ENCODE measurements at regions not wholly inside any gene's neighbourhood (a gene's known extent, or its start where the extent isn't known, plus 50 kb on each side); places are given as distances from the start of the nearest gene placed in this dataset.

GRCh38 chr6:98037571-98037970 is 754.6 kb upstream of the MMS22L start:
- no peaks in the 10 kb centered on the region for H3K27me3 ChIP-seq (ENCODE audit: insufficient read depth, poor library complexity, severe bottlenecking)
- no peak overlapping the region for H3K4me3 ChIP-seq (replicated peaks; ENCODE audit: insufficient read depth, low read length)
- no peak overlapping the region for H3K27ac ChIP-seq (replicated peaks)
- DNase-seq (ENCODE audit: low read depth in 1 of 2, low spot score in 1 of 2), result no peak
- TF ChIP-seq CTCF (IDR thresholded peaks at IDR 0.05; ENCODE audit: insufficient read depth, low read length) (no peak), SPI1 (IDR thresholded peaks at IDR 0.05; ENCODE audit: borderline replicate concordance, low read depth) (no peak), POLR2AphosphoS5 (IDR thresholded peaks at IDR 0.05; ENCODE audit: low read depth) (no peak), GABPA (IDR thresholded peaks at IDR 0.05; ENCODE audit: low read depth) (no peak), REST (IDR thresholded peaks at IDR 0.05; ENCODE audit: insufficient replicate concordance, low read depth) (no peak)

- no peak overlapping the region for H3K4me3 ChIP-seq (replicated peaks; ENCODE audit: insufficient read depth, low read length)
- no peak overlapping the region for H3K27ac ChIP-seq (replicated peaks)
- TF ChIP-seq GABPA (IDR thresholded peaks at IDR 0.05; ENCODE audit: low read depth) (no peak), SPI1 (IDR thresholded peaks at IDR 0.05; ENCODE audit: borderline replicate concordance, low read depth) (no peak), REST (IDR thresholded peaks at IDR 0.05; ENCODE audit: insufficient replicate concordance, low read depth) (no peak), CTCF (IDR thresholded peaks at IDR 0.05; ENCODE audit: insufficient read depth, low read length) (no peak), POLR2AphosphoS5 (IDR thresholded peaks at IDR 0.05; ENCODE audit: low read depth) (no peak)
- no peak for DNase-seq (ENCODE audit: low read depth in 1 of 2, low spot score in 1 of 2)
- no peaks in the 10 kb centered on the region for H3K27me3 ChIP-seq (ENCODE audit: insufficient read depth, poor library complexity, severe bottlenecking)
These were observed 756.4 kb upstream of the MMS22L start for GRCh38 chr6:98039443-98039842.

- TF ChIP-seq SPI1 (IDR thresholded peaks at IDR 0.05; ENCODE audit: borderline replicate concordance, low read depth) (no peak), REST (IDR thresholded peaks at IDR 0.05; ENCODE audit: insufficient replicate concordance, low read depth) (no peak), CTCF (IDR thresholded peaks at IDR 0.05; ENCODE audit: insufficient read depth, low read length) (no peak), POLR2AphosphoS5 (IDR thresholded peaks at IDR 0.05; ENCODE audit: low read depth) (no peak), GABPA (IDR thresholded peaks at IDR 0.05; ENCODE audit: low read depth) (no peak)
- Histone ChIP-seq H3K27me3 (ENCODE audit: insufficient read depth, poor library complexity, severe bottlenecking) (no peaks in the 10 kb centered on the region), H3K27ac (replicated peaks) (no peak overlapping the region), H3K4me3 (replicated peaks; ENCODE audit: insufficient read depth, low read length) (no peak overlapping the region)
- no peak for DNase-seq (ENCODE audit: low read depth in 1 of 2, low spot score in 1 of 2)
These were observed 757.0 kb upstream of the MMS22L start for GRCh38 chr6:98039904-98040607.

Data from HL-60 (cell line).